GM12892 (cell line): ENCODE measurements at regions not wholly inside any gene's neighbourhood (a gene's known extent, or its start where the extent isn't known, plus 50 kb on each side); places are given as distances from the start of the nearest gene placed in this dataset.

Experiments used
- POLR2A ChIP-seq: IDR thresholded peaks from 2 replicates; pipeline ENCODE4 v1.6.1; 2011; ENCODE audit warnings: low read depth, low read length, control low read depth
- POLR2AphosphoS5 ChIP-seq: IDR thresholded peaks from 2 replicates; pipeline ENCODE4 v1.6.1; 2011; ENCODE audit warnings: low read depth, low read length, control low read depth
- TAF1 ChIP-seq: IDR thresholded peaks from 2 replicates; pipeline ENCODE4 v1.6.1; 2011; ENCODE audit warnings: low read depth, mild to moderate bottlenecking, control low read depth, low read length, borderline replicate concordance

- TF ChIP-seq TAF1 (no peak), POLR2AphosphoS5 (no peak), POLR2A (no peak)
Measured at GRCh38 chr6:140977403-140977802, 1155.3 kb upstream of the GJE1 start.
